Stimulated activated CD8-positive, alpha-beta memory T cell treated with anti-CD3 and anti-CD28 coated beads, Interleukin-4, amount 100 ng/mL, for 24 hours (primary cell): ENCODE measurements at regions not wholly inside any gene's neighbourhood (a gene's known extent, or its start where the extent isn't known, plus 50 kb on each side); places are given as distances from the start of the nearest gene placed in this dataset.
A peak's percentile ranks its signal among the peaks of the same experiment; 100 is the strongest.

ENCODE experiments used
- DNase-seq: peaks from one replicate; pipeline ENCODE4 v3.0.0-alpha.2; 2020; ENCODE audit warnings: low read depth

DNA sequence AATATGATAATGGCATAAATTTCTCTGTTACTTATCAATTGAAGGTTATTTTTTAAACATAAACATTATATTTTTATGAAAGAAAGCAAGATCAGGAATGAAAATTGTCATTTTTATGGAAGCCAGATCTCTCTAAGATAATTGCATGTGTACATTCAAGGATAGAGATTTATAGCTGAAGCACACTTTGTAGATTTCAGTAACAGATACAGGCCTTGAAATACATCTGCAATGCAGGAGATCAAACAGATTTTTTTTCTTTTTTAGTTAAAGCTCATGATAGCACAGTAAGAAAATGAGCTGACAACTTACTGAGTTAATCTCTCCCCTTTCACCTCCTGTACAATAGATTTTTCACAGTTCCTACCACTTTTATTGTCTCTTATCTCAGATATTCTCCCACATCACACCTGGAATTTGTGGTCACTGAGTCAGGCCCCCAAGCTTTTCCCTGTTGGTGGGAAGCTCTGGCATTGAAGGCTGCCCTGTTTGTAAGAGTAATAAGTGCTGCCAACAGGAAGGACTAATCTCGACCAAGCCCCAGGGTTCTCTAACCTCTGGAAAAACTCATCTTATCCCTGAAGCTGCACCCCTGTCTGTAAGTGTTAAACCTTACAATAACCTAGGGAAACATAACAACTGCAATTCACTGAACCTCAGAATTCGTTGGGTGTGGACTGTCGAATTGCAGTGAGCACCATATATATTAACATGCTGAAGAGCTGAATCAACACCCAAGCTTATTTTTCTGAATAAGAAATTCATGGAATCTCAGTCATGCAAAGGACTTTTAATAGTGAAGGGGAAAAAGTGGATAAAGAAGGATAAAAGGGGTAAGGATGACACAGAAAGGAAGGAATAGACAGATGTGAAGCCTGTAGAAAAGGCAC, 599.0 kb downstream of the LMO4 start:
- DNase-seq = no peak

DNA sequence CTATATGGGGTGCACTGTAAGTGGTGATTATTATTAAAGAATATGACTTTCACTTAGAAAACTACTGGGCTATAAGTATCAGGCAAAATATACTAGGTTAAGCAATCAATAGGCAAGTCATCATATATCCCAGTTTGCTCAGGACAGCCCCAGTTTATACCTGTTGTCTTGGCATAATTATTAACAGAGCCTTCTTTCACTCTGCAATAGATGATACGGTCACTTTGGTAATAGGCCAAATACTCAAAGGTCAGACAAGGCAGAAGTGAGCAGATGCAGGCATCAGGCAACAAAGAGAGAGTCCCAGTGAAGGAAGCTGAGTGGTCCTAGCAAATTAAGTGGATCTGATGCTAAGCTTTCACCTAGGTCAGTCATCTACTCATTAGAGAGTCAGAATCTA, 599.9 kb downstream of the LMO4 start:
- DNase-seq = no peak

DNA sequence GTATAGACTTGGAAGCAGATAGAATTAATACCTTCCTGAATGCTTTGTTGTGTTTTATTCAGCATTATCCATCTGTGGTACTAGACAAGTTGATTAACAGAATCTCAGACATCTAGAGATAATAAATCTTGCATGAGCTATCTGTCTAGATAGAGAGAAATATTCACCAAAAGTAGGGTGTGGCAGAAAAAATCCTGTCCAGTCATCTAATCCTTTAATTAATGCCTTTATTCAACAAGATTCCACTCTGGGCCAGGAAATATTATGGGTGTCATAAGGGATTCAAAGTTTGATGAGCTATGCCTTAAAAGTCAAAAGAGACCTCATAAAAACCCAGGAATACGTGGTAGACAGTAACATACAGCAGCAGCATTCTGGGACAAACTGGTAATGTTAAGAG, 601.2 kb downstream of the LMO4 start:
- no peak for DNase-seq

DNA sequence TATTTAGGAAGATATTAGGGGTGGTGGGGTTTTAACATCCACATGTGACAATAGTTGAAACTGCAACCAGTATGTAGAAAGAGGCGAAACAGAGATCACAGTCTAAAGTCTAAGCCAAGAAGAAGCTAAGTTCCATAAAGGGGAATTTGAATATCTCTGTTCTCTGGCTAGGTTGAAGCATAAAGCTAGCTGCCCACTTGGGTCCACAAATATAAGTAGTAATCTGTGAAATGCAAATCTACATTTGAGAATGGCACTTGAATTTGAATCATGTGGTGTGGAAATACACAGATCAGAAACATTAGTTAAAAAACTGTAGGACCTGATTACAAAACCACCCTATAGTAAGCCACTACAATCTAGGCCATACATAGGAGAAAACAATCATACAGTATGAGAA, 602.1 kb downstream of the LMO4 start:
- no peak for DNase-seq

DNA sequence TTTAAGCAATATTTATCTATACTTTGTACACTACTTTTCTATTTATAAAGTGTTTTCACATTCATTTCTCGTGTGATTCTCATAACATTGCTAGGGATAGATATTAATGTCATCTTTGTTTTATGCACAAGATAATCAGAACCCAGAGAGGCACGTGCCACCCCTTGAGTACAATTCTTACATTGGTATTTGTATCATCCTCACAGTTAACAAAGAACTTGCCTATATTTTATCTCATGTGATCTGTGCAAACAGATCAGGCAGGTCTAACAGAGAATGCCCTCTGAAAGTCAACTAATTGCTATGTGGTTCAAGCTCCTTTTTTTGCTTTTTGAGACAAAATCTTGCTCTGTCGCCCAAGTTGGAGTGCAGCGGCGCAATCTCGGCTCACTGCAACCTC, 604.5 kb downstream of the LMO4 start:
- no peak for DNase-seq

DNA sequence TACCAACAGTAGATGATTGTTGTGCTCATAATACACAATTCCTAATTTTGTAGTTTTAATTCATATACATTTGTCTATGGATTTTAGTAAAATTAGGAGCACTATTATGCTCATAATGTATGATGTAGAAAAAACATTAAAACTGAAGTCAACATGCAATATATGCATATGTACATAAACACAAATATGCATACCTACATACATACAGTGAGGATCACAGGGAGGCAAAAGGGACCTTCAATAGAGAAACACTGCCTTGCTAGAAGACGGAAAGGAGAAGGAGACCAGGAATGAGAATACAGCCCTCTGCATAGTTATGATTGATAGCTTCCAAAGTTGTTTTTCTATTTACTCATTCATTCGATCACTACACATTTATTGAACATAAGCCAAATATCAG, 606.5 kb downstream of the LMO4 start:
- DNase-seq = no peak

DNA sequence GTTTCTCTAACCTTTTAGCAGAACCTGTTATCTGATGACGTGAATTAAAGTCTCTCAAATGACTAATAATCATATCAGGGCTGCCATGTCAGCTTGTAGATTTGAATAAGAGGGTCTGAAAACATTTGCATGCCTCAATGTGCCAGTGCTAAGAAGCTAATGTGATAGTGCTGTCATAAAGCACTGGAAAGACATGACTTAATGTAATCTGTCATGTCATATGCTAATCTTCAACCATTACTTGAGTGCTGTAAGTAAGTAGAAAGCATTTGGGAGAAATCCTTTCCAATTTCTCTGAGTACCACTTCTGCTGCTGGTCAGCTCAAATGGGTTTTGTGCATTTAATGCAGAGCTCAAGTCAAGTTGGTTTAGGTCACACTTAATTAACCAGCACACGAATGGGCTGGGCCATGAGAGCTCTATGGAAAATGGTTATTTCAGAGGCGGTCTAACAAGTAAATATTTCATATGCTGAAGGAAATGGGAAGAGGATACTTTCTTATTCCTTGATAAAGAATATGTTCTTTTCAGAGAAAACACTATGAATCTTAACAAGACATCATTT, 609.2 kb downstream of the LMO4 start:
- DNase-seq = no peak

DNA sequence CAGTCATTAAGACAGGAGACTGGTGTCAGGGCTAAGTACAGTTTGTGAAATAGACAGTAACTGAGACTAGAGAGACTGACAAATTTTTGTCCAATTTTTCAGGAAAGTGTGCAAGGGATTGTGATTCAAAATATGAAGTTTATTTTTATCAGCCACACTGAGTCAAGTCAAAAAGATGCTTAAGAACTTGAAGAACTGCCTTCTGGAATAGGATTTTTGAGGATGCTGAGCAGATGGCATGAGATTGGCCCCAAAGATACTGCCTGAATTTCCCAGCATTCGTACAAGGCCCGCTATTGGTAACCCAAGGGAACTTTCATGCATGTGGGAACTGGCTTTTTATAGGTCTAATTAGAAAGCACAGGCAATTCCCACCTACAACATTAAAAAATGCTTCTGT, 610.0 kb downstream of the LMO4 start:
- no peak for DNase-seq

DNA sequence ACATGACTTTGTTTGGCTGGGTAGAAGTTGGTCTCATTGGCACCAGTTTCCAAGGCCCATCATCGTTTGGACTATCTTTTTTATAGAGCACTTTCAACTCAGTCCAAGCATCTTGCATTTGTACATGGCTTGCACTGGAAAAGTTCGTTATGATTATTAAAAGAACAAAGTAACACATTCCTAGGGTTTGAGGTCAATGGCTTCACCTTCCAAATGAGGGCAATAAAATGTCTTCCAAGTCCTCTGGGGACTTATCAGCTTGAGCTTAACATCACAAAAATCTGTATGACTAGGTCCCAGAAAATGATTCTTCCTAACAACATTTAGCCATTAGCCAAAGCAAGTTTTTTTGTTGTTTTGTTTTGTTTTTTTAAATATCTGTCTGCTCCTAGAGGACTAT, 610.8 kb downstream of the LMO4 start:
- no peak for DNase-seq

DNA sequence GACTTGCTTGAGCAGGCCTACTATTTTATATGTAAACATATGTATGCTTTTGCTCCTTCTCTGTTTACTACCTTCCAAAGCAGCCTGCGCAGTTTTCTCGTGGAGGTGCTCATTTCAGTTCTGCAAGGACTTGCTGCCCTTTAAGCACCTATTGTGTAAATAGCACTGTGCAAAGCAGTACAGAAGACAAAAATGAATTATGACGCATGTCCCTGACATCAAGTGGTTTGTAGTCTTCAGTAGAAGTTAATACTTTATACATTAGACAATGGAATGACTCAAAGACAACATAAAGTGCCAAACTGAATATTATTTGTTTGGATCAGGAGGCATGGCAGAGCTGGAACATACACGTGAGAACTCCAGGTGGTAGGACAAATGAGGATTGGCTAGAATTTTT, 611.7 kb downstream of the LMO4 start:
- DNase-seq = no peak

DNA sequence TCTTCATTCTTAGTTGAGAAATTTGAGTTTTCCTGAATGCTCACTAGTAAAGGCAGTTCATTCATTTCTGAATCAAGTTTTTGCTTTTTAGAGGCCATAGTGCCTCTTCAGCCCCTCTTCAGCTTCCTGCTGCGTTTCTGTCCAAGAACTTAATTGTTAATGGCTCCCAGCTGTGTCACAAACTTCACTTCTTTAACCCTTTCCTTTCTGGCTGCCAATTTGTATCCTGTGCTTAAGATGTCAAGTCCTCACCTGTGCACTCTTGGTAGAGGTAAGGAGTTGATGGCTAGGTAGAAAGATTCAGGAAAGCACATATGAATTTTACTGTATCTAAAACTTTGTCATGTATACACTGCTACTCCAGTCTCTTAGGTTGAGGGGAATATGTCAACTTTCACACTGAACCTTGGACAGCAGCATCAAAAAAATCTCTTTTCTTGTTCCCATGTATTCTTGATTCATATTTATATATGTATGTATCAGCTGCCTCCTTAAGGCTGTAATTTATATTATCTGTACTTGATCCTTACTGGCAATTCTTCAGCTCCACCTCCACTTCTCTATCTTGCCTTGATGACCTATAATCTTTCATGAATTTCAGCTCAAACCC, 612.8 kb downstream of the LMO4 start:
- no peak for DNase-seq

DNA sequence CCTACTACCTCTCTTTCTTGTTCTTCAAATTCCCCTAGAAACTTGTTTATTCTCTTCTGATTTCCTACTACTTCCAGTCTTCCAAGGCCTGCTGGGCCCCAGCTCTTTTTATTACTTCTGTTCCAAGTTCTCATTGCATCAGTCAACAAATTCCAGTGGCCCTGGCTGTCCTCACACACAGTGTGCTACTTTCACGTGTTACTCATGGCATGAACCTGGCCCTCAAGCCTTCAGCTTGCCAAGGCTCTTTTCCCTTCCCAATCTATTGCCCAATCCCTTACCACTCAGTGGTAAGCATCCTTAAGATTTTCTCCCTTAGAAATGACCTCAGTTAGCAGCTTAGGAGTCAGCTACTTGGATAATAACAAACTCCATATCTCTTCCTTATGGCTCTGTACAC, 613.5 kb downstream of the LMO4 start:
- DNase-seq = no peak

DNA sequence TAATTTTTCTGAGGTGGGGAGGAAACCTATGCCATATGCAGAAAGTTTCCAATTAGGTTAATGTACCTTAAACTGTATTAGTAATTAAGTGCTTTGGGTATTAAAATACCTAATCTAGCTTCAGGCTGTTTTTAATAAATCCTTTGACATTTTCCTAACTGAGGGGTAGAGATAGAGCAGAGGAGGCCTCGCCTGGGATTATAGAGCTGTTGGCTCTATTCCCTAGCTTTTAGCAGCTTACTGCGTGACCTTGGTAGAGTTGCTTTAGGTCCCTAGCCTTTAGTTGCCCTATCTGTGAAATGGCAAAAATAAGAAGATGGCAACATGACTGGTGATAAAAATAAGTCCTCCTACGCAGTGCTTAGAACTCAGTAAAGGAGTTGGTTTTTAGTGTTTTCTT, 621.0 kb downstream of the LMO4 start:
- DNase-seq = no peak

DNA sequence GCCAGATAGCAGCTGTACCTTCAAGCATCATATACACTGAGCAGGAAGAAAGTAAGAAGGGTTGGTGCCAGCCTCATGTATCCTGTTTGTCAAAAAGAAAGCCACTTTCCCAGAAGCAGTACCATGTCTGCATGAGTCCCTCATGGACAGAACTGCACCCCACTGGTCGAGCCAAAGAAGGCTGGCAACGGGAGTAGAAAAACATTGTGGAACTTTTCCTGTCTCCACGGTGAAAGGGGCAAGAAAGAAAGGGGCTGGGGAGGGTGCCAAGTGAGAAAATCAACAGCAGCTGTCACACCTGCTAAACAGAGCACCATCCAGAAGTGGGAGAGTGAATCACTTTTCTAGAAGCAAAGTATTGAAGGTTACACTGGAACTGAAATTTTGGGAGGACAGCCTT, 621.7 kb downstream of the LMO4 start:
- DNase-seq = no peak

DNA sequence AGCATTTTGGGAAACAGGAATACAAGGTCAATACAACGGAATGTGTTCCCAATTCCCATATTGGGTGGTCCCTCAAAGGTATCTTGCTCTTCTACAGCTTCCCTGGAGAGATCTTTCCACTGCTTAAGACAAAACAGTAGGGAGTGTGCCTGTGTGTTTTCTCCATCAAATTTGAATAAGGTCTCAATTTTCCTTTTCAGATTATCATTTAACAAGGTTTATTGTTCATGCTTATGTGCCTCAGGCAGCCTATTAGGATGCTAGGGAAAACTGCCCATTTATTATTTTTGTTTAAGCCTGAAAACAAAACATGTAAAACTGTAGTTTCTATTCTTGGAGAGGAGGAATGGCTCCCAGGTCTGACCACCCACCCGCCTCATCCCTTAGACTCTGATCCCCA, 622.7 kb downstream of the LMO4 start:
- DNase-seq = no peak

DNA sequence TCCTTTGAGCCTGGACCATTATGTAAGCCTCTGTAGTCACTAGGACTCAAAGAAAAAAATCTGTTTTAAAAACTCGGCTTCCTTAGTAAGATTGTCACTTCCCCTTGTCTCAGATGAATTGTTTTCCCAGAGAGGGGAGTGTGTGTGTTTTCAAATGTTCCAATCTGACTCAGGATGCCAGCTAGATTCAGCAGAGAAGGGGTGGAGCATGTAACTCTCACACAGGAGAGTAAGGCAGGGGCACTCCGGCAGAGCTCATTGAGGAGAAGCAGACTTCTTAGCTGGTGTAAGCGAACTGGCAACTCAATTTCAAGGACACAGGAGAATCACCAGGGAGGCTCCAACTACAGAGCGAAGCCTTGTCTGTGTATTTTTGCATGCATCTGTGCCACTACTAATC, 623.2 kb downstream of the LMO4 start:
- DNase-seq = no peak

DNA sequence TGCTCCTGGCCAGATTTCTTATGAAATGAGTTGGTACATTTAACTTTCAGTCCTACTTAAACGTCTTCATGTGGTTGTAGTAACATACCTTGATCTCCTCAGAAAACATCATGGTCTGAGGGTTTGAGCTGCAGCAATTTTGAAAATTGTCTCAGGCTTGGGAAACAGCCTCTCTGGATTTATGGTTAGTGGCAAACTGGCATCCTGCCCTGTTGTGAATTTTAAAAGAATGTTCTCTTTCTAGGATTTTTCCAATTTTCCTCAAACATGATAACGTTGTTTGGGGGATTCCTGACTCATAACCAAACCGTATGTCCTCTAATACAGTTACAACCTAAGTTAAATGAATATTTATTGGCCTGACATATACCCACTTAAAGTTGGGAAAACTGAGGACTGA, 624.4 kb downstream of the LMO4 start:
- DNase-seq = no peak

DNA sequence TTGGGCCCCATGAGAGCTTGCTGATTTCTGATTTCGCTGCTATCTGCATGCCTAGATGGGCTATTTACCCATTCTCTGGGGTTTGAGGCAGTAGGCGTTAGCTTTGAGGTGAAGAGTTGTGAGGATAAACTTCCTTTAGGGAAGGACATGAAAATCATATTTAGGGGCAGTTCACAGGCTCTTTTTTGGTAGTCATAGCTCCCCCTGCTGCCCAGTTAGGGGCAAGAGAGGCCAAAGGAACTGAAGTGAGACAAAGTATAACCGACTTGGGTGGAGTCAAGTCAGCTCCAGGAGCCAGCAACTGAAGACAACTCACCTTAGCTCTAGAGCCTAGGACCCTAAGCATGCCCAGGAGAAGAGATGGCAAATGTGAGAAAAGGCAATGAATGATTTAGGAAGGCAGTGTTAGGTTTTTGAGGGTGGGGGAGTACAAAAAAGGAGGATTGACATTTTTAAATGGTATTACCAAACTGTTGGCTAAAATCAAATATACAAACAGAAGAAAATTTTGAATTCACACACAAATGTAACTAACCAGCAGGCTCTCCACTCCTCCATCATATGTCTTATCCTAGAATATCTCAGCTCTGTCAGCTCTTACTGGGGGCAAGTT, 625.2 kb downstream of the LMO4 start:
- DNase-seq = peak; percentile 13

DNA sequence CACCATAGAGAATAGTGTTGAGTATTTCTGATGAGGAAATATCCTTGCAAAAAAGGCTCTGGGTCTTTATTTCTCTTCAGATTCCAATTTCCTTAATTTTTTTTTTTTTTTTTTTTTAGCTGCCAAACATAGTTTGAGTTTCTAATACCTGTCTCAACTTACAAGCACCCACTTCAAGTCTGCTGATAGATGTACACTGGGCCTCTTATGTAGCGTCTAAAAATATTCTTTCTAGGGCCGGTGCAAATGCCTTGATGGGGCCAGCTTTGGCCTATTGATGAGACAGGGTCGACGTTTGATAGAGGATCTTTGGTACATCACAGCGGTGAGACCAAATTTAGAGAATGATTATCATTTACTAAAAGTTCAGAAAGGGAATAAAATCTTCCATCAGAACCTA, 626.4 kb downstream of the LMO4 start:
- DNase-seq = no peak

DNA sequence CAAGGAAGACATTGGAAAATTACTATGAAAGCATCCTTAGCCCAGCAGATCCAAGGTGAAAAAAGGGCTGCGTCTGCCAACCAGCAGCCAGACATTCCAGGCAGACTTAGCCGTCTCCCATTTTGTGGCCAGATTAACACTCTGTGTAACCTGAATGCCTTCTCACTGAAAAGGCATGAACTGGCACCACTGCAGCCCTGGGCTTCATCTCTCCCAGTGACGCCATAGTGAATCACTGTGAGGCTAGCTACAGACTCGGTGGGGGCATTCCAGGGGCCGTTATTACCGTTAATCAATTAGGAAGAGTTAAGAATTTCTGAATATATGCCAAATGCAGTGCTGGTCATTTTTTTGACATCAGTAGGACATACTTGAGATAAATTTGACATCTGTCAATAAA, 627.4 kb downstream of the LMO4 start:
- DNase-seq = no peak

DNA sequence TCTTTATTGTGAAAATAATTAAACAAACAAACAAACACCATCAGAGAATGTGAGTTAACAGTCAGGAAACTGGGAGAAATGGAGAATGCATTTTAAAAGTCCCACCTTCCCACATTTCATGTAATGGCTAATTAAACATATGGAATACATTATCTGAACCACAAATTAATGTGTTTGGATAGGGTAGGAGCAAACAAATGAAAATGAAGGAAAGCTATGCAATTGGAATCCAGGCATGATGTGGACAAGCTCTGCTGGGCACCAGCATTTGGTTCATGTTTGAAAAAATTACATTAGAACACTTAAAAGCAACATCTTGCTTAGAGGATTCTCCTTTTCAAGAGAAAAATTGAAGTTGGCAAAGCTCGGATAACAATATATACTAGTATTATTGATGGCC, 628.1 kb downstream of the LMO4 start:
- no peak for DNase-seq

DNA sequence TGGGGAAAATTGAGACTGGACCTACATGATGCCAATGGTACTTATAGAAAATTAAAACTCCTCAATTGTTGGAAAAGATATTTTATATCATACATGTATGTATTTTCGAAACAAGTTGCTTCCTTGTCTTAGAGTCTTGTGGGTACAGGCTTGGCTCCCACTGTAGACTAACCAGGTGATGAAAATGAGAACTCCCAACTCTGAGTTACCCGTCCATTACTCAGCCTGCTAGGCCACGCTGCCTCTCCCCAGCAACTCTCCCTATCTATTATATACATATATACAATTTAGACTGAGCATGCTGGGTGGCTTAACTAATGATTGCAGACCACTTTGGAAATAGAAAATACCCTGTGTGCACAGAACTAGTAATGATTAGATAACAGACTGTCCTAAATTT, 628.7 kb downstream of the LMO4 start:
- DNase-seq = no peak

DNA sequence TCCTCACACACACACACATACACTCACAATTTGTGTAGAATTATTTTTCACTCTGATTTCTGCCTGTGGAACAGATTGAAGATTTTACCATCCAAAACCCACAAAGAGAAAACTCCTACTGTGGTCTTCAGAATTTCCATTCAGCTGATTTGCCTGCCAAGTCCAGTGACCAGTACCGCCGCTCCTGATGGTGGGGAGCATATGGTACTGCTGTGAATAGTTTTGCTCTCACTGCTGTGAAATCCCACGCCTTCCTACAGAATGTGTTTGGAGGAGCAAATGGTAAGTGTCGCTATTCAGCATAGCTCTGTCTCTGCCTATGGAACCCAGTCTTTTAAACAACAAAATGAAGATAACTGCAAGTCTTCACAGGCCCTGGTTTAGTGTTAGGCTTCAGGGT, 629.5 kb downstream of the LMO4 start:
- no peak for DNase-seq
